SK-N-SH treated with all-trans-retinoic acid at 6 μM for 48 hours (cell line): ENCODE measurements at regions not wholly inside any gene's neighbourhood (a gene's known extent, or its start where the extent isn't known, plus 50 kb on each side); places are given as distances from the start of the nearest gene placed in this dataset.

ENCODE experiments used
- ATAC-seq: fragments of 200-7000 bp; cut with Tn5 transposase; 3 replicates; pipeline ENCODE4 v1.9.1; 2020; ENCODE audit warnings: mild to moderate bottlenecking, moderate library complexity
- ARNTL ChIP-seq: fragments of 450-650 bp; formaldehyde crosslinking; IDR thresholded peaks from 2 replicates; pipeline ENCODE4 v1.5.0; 2020; ENCODE audit warnings: low read depth, mild to moderate bottlenecking, moderate library complexity, borderline replicate concordance
- BACH2 ChIP-seq: fragments of 250-450 bp; sonication (Bioruptor Pico); IDR thresholded peaks from 2 replicates; pipeline ENCODE4 v1.9.0; 2021; ENCODE audit warnings: mild to moderate bottlenecking, borderline replicate concordance
- CSDC2 ChIP-seq: fragments of 250-450 bp; sonication (Bioruptor Pico); IDR thresholded peaks from 2 replicates; pipeline ENCODE4 v1.5.0; 2020; ENCODE audit warnings: mild to moderate bottlenecking, moderate library complexity
- ESRRG ChIP-seq: fragments of 250-450 bp; sonication (Bioruptor Pico); IDR thresholded peaks from 2 replicates; pipeline ENCODE4 v1.6.1; 2021; ENCODE audit warnings: mild to moderate bottlenecking
- GLIS3 ChIP-seq: fragments of 250-450 bp; sonication (Bioruptor Pico); IDR thresholded peaks from 2 replicates; pipeline ENCODE4 v1.5.0; 2020; ENCODE audit warnings: mild to moderate bottlenecking, moderate library complexity
- ISL1 ChIP-seq: fragments of 250-450 bp; sonication (Bioruptor Pico); IDR thresholded peaks from 2 replicates; pipeline ENCODE4 v2.1.2; 2022; ENCODE audit warnings: mild to moderate bottlenecking, moderate library complexity
- OSR1 ChIP-seq: fragments of 250-450 bp; sonication (Bioruptor Pico); IDR thresholded peaks from 2 replicates; pipeline ENCODE4 v1.8.0; 2022; ENCODE audit warnings: moderate library complexity, mild to moderate bottlenecking, inconsistent platforms
- RARB ChIP-seq: fragments of 250-450 bp; sonication (Bioruptor Pico); IDR thresholded peaks from 2 replicates; pipeline ENCODE4 v1.8.0; 2021; ENCODE audit warnings: mild to moderate bottlenecking, moderate library complexity
- TCF4 ChIP-seq: fragments of 250-450 bp; sonication (Bioruptor Pico); IDR thresholded peaks from 2 replicates; pipeline ENCODE4 v1.8.0; 2021; ENCODE audit warnings: mild to moderate bottlenecking, moderate library complexity, borderline replicate concordance
- TOX ChIP-seq: fragments of 250-450 bp; sonication (Bioruptor Pico); IDR thresholded peaks from 2 replicates; pipeline ENCODE4 v1.8.0; 2021; ENCODE audit warnings: mild to moderate bottlenecking, moderate library complexity, borderline replicate concordance
- ZFP3 ChIP-seq: fragments of 250-450 bp; sonication (Bioruptor Pico); IDR thresholded peaks from 2 replicates; pipeline ENCODE4 v1.5.0; 2020; ENCODE audit warnings: mild to moderate bottlenecking, moderate library complexity
- ZFP30 ChIP-seq: fragments of 450-650 bp; formaldehyde crosslinking; IDR thresholded peaks from 2 replicates; pipeline ENCODE4 v1.5.0; 2022; ENCODE audit warnings: mild to moderate bottlenecking, moderate library complexity
- ZNF565 ChIP-seq: fragments of 450-650 bp; formaldehyde crosslinking; conservative IDR thresholded peaks from 2 replicates; pipeline ENCODE4 v1.5.0; 2020; ENCODE audit warnings: low read depth, mild to moderate bottlenecking, moderate library complexity
- ZNF70 ChIP-seq: fragments of 450-650 bp; formaldehyde crosslinking; IDR thresholded peaks from 2 replicates; pipeline ENCODE4 v1.5.0; 2020; ENCODE audit warnings: mild to moderate bottlenecking, moderate library complexity
- ZNF8 ChIP-seq: fragments of 450-650 bp; formaldehyde crosslinking; IDR thresholded peaks from 2 replicates; pipeline ENCODE4 v1.5.0; 2020; ENCODE audit warnings: mild to moderate bottlenecking, moderate library complexity
- TF ChIP-seq, protein P1 (sequence below): fragments of 250-450 bp; sonication (Bioruptor Pico); IDR thresholded peaks from 2 replicates; pipeline ENCODE4 v1.8.0; 2021; ENCODE audit warnings: low read depth, mild to moderate bottlenecking, moderate library complexity, borderline replicate concordance
- TF ChIP-seq, protein P2 (sequence below): fragments of 250-450 bp; sonication (Bioruptor Pico); IDR thresholded peaks from 2 replicates; pipeline ENCODE4 v1.5.1; 2021; ENCODE audit warnings: mild to moderate bottlenecking, moderate library complexity
- TF ChIP-seq, protein P3 (sequence below): fragments of 250-450 bp; sonication (Bioruptor Pico); IDR thresholded peaks from 2 replicates; pipeline ENCODE4 v1.8.0; 2020; ENCODE audit warnings: mild to moderate bottlenecking, moderate library complexity, borderline replicate concordance
- TF ChIP-seq, protein P4 (sequence below): fragments of 250-450 bp; sonication (Bioruptor Pico); IDR thresholded peaks from 2 replicates; pipeline ENCODE4 v1.5.1; 2020; ENCODE audit warnings: low read depth, mild to moderate bottlenecking, moderate library complexity
- TF ChIP-seq, protein P5 (sequence below): fragments of 250-450 bp; sonication (Bioruptor Pico); IDR thresholded peaks from 2 replicates; pipeline ENCODE4 v1.5.0; 2020; ENCODE audit warnings: mild to moderate bottlenecking, moderate library complexity

DNA sequence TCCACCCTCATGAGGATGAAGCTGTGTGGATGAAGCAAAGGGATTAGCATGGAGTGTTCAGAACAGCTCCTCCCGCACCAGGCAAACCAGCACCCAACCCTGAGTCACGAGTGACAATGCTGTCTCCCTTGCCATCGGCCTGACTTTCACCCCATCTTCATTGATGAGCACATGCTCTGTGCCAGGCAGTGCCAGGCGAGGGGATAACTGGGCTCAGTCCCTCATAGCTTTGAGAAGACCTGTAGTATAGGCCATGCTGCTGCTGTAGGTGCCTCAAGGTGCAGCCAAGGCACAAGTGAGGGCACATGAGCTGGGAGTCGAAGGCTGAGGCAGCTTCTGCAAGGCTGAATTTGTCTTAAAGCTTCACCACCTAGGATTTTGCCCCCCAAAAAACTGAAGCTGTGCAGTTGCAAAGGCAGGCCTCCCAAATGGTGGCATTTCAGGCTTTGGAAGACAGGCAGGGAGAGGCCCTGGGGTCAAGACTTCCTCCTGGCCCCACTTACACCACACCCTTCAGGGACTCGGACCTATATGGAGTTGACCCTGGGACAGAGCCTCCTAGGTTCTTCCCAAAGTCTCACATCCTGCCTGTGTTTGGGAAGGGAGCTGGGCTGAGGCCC is 54.2 kb upstream of the GDF10 start:
- ATAC-seq, result no peak
- no peak for TF ChIP-seq ISL1 (CRISPR knock-in tag)
- no peak for TF ChIP-seq ESRRG (CRISPR knock-in tag)
- no peak for TF ChIP-seq GLIS3 (CRISPR knock-in tag)

DNA sequence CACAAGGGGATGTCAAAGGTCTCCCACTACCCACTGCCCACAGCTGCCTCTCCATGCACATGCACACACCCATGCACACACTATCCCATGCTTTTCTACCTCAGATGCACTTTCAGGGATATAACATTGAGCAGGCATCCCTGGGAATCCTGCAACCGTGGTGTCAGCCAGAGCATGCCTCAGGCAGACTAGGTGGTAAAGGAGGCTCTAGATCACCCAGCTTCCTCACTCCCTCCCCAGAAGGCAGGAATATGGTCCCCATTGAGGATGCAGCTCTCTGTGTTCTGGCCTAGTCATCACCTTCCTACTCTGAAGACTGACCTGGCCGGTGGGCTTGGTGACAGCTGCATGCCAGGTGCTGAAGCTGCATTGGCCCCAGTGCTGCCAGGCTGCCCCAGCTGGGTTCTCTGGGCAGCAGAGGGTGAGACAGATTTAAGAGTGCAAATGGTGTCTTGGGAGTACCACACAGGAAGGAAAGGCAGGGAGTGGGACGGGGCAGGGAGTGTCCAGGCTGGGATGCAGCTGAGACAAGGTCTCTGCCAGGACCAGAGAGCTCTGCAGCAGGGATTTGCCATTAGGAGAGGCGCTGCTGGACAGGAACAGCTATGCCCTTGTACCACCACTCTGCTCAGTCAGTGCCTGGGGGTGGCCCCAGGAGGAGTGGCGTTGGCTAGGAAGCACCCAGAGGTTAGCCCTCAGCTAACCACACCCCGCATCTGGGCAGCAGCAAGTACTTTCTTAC is 53.4 kb upstream of the GDF10 start:
- ATAC-seq, result no peak
- TF ChIP-seq ZFP3 (CRISPR knock-in tag) (no peak), TOX (CRISPR knock-in tag) (no peak), ZFP30 (CRISPR knock-in tag) (no peak), ZNF8 (CRISPR knock-in tag) (no peak), CSDC2 (CRISPR knock-in tag) (no peak), GLIS3 (CRISPR knock-in tag) (no peak), OSR1 (CRISPR knock-in tag) (no peak), ISL1 (CRISPR knock-in tag) (no peak), RARB (CRISPR knock-in tag) (no peak), ZNF70 (CRISPR knock-in tag) (no peak), TCF4 (CRISPR knock-in tag) (no peak), ARNTL (no peak), ZNF565 (CRISPR knock-in tag) (no peak), BACH2 (no peak)
- TF ChIP-seq, protein P1, sequence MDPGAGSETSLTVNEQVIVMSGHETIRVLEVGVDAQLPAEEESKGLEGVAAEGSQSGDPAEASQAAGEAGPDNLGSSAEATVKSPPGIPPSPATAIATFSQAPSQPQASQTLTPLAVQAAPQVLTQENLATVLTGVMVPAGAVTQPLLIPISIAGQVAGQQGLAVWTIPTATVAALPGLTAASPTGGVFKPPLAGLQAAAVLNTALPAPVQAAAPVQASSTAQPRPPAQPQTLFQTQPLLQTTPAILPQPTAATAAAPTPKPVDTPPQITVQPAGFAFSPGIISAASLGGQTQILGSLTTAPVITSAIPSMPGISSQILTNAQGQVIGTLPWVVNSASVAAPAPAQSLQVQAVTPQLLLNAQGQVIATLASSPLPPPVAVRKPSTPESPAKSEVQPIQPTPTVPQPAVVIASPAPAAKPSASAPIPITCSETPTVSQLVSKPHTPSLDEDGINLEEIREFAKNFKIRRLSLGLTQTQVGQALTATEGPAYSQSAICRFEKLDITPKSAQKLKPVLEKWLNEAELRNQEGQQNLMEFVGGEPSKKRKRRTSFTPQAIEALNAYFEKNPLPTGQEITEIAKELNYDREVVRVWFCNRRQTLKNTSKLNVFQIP (CRISPR knock-in tag), result no peak
- TF ChIP-seq, protein P2, sequence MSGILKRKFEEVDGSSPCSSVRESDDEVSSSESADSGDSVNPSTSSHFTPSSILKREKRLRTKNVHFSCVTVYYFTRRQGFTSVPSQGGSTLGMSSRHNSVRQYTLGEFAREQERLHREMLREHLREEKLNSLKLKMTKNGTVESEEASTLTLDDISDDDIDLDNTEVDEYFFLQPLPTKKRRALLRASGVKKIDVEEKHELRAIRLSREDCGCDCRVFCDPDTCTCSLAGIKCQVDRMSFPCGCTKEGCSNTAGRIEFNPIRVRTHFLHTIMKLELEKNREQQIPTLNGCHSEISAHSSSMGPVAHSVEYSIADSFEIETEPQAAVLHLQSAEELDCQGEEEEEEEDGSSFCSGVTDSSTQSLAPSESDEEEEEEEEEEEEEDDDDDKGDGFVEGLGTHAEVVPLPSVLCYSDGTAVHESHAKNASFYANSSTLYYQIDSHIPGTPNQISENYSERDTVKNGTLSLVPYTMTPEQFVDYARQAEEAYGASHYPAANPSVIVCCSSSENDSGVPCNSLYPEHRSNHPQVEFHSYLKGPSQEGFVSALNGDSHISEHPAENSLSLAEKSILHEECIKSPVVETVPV, result no peak
- TF ChIP-seq, protein P3, sequence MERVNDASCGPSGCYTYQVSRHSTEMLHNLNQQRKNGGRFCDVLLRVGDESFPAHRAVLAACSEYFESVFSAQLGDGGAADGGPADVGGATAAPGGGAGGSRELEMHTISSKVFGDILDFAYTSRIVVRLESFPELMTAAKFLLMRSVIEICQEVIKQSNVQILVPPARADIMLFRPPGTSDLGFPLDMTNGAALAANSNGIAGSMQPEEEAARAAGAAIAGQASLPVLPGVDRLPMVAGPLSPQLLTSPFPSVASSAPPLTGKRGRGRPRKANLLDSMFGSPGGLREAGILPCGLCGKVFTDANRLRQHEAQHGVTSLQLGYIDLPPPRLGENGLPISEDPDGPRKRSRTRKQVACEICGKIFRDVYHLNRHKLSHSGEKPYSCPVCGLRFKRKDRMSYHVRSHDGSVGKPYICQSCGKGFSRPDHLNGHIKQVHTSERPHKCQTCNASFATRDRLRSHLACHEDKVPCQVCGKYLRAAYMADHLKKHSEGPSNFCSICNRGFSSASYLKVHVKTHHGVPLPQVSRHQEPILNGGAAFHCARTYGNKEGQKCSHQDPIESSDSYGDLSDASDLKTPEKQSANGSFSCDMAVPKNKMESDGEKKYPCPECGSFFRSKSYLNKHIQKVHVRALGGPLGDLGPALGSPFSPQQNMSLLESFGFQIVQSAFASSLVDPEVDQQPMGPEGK (CRISPR knock-in tag), result no peak
- TF ChIP-seq, protein P4, sequence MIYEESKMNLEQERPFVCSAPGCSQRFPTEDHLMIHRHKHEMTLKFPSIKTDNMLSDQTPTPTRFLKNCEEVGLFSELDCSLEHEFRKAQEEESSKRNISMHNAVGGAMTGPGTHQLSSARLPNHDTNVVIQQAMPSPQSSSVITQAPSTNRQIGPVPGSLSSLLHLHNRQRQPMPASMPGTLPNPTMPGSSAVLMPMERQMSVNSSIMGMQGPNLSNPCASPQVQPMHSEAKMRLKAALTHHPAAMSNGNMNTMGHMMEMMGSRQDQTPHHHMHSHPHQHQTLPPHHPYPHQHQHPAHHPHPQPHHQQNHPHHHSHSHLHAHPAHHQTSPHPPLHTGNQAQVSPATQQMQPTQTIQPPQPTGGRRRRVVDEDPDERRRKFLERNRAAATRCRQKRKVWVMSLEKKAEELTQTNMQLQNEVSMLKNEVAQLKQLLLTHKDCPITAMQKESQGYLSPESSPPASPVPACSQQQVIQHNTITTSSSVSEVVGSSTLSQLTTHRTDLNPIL (CRISPR knock-in tag), result no peak
- TF ChIP-seq, protein P5, sequence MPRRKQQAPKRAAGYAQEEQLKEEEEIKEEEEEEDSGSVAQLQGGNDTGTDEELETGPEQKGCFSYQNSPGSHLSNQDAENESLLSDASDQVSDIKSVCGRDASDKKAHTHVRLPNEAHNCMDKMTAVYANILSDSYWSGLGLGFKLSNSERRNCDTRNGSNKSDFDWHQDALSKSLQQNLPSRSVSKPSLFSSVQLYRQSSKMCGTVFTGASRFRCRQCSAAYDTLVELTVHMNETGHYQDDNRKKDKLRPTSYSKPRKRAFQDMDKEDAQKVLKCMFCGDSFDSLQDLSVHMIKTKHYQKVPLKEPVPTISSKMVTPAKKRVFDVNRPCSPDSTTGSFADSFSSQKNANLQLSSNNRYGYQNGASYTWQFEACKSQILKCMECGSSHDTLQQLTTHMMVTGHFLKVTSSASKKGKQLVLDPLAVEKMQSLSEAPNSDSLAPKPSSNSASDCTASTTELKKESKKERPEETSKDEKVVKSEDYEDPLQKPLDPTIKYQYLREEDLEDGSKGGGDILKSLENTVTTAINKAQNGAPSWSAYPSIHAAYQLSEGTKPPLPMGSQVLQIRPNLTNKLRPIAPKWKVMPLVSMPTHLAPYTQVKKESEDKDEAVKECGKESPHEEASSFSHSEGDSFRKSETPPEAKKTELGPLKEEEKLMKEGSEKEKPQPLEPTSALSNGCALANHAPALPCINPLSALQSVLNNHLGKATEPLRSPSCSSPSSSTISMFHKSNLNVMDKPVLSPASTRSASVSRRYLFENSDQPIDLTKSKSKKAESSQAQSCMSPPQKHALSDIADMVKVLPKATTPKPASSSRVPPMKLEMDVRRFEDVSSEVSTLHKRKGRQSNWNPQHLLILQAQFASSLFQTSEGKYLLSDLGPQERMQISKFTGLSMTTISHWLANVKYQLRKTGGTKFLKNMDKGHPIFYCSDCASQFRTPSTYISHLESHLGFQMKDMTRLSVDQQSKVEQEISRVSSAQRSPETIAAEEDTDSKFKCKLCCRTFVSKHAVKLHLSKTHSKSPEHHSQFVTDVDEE (CRISPR knock-in tag), result no peak
